PC-9 (cell line): ENCODE measurements at regions not wholly inside any gene's neighbourhood (a gene's known extent, or its start where the extent isn't known, plus 50 kb on each side); places are given as distances from the start of the nearest gene placed in this dataset.
"Not testable (repeated sequence)": the region's sequence is repeated elsewhere in the genome, so short reads cannot be mapped to it uniquely, and the experiment has no call there.

Experiments
- EZH2 ChIP-seq: fragments of 200-600 bp; sonication (generic); IDR thresholded peaks from 2 replicates; pipeline ENCODE4 v1.8.0; 2017; ENCODE audit warnings: antibody characterized with exemption, low read depth
- TF ChIP-seq, protein P1 (sequence below): fragments of 200-600 bp; sonication (generic); conservative IDR thresholded peaks from 2 replicates; pipeline ENCODE4 v1.6.1; 2017; ENCODE audit warnings: mixed run types, antibody characterized with exemption, mild to moderate bottlenecking, moderate library complexity

GRCh38 chr7:35978816-35979640 is 174.0 kb upstream of the EEPD1 start:
- TF ChIP-seq, protein P1, sequence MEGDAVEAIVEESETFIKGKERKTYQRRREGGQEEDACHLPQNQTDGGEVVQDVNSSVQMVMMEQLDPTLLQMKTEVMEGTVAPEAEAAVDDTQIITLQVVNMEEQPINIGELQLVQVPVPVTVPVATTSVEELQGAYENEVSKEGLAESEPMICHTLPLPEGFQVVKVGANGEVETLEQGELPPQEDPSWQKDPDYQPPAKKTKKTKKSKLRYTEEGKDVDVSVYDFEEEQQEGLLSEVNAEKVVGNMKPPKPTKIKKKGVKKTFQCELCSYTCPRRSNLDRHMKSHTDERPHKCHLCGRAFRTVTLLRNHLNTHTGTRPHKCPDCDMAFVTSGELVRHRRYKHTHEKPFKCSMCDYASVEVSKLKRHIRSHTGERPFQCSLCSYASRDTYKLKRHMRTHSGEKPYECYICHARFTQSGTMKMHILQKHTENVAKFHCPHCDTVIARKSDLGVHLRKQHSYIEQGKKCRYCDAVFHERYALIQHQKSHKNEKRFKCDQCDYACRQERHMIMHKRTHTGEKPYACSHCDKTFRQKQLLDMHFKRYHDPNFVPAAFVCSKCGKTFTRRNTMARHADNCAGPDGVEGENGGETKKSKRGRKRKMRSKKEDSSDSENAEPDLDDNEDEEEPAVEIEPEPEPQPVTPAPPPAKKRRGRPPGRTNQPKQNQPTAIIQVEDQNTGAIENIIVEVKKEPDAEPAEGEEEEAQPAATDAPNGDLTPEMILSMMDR = not testable (repeated sequence)
- TF ChIP-seq EZH2 = not testable (repeated sequence)
